ENCODE measurements at regions not wholly inside any gene's neighbourhood (a gene's known extent, or its start where the extent isn't known, plus 50 kb on each side); places are given as distances from the start of the nearest gene placed in this dataset.

DNA sequence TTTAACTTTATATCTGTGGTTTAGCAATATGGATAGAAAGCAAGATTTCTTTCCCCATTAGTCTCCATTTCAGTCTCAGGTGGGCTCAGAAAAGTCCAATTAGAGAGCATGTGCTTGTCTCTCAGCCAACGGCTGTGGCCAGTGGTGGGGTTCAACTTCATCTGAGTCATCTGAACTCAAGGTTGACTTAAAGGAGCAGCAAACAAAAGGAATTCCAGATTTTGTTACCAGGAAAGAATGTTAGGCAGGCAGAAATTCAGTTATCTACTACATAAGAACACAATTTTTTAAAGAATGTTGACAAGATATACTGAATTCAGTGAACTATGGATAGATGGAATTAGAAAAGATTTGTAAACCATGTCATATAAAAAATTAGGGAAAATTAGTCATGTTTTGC, 784.1 kb downstream of the MAT2B start:
- TF ChIP-seq, protein P1, sequence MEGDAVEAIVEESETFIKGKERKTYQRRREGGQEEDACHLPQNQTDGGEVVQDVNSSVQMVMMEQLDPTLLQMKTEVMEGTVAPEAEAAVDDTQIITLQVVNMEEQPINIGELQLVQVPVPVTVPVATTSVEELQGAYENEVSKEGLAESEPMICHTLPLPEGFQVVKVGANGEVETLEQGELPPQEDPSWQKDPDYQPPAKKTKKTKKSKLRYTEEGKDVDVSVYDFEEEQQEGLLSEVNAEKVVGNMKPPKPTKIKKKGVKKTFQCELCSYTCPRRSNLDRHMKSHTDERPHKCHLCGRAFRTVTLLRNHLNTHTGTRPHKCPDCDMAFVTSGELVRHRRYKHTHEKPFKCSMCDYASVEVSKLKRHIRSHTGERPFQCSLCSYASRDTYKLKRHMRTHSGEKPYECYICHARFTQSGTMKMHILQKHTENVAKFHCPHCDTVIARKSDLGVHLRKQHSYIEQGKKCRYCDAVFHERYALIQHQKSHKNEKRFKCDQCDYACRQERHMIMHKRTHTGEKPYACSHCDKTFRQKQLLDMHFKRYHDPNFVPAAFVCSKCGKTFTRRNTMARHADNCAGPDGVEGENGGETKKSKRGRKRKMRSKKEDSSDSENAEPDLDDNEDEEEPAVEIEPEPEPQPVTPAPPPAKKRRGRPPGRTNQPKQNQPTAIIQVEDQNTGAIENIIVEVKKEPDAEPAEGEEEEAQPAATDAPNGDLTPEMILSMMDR (IDR thresholded peaks at IDR 0.05; ENCODE audit: poor library complexity), result no peak
- TF ChIP-seq EZH2phosphoT487 (IDR thresholded peaks at IDR 0.05; ENCODE audit: low read depth, severe bottlenecking, unreplicated experiment), result no peak

Measured in hepatocyte (in vitro differentiated cells).